Transverse colon (tissue), 3 donors: ENCODE measurements at regions not wholly inside any gene's neighbourhood (a gene's known extent, or its start where the extent isn't known, plus 50 kb on each side); places are given as distances from the start of the nearest gene placed in this dataset.

Source experiments
- CTCF ChIP-seq, 5 experiments: fragments of 200-600 bp in 3 of 5; fragments of 450-650 bp in 2 of 5; sonication (generic) in 3 of 5; IDR thresholded peaks; 1 replicate in 2 of 5; 2 replicates in 3 of 5; pipeline ENCODE4 v1.5.1; 2016 to 2017; ENCODE audit warnings: antibody characterized with exemption in 5 of 5, inconsistent platforms in 3 of 5, mild to moderate bottlenecking in 2 of 5, moderate library complexity in 1 of 5
- EP300 ChIP-seq: sonication (generic); formaldehyde crosslinking; IDR thresholded peaks from one replicate; pipeline ENCODE4 v1.6.1; 2017; ENCODE audit warnings: antibody characterized with exemption, low read depth

- TF ChIP-seq EP300: no peak
- TF ChIP-seq CTCF (IDR thresholded peaks at IDR 0.05): no peak
Observed at GRCh38 chr3:152040319-152040718, 166.9 kb downstream of the SUCNR1 start.
